GM12872 (cell line): ENCODE measurements at regions not wholly inside any gene's neighbourhood (a gene's known extent, or its start where the extent isn't known, plus 50 kb on each side); places are given as distances from the start of the nearest gene placed in this dataset.
A peak's percentile ranks its signal among the peaks of the same experiment; 100 is the strongest.

ENCODE experiments used
- TF ChIP-seq, protein P1 (sequence below): IDR thresholded peaks from 3 replicates; pipeline ENCODE4 v1.5.1; 2011; ENCODE audit warnings: low read depth, mild to moderate bottlenecking, low read length, moderate library complexity; ENCODE audit not compliant: insufficient read depth

DNA sequence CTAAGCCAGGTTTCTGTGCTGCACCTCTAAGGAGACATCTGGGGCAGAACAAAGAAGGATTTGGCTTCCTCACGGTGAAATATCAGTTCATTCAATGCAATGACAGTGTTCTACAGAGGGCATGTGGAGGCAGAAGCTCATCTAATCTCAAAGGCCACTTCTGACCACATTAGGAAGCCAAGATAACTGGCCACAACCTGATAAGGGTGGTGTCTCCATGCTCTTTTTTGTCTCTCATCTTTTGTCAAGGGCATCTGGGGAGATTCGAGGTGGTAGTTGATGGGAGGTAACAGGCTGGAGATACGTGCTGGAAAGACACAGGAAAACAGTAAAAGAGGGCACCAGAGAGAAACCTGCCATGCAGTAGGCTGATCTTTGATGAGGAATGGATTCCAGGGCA lies 303.9 kb downstream of the LRATD1 start:
- TF ChIP-seq, protein P1, sequence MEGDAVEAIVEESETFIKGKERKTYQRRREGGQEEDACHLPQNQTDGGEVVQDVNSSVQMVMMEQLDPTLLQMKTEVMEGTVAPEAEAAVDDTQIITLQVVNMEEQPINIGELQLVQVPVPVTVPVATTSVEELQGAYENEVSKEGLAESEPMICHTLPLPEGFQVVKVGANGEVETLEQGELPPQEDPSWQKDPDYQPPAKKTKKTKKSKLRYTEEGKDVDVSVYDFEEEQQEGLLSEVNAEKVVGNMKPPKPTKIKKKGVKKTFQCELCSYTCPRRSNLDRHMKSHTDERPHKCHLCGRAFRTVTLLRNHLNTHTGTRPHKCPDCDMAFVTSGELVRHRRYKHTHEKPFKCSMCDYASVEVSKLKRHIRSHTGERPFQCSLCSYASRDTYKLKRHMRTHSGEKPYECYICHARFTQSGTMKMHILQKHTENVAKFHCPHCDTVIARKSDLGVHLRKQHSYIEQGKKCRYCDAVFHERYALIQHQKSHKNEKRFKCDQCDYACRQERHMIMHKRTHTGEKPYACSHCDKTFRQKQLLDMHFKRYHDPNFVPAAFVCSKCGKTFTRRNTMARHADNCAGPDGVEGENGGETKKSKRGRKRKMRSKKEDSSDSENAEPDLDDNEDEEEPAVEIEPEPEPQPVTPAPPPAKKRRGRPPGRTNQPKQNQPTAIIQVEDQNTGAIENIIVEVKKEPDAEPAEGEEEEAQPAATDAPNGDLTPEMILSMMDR: no peak

DNA sequence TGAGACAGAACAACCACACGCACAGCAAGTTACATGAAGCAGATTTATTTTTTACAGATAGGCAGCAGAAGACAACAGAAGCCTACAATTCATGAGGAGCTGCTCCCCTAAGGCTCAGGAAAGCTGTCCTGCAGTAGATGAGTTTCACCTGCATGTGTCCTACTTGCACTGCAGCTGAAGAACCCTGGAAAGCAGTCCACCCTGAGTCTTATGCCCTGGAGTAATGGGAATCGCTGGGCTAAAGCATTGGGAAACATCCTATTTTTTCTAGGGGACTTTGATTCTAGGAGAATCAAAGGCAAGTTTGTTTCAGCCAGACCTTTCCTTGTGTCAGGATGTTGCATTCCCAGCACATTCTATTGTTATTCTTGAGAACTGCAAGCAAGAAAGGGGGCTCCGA lies 304.8 kb downstream of the LRATD1 start:
- TF ChIP-seq, protein P1: no peak

DNA sequence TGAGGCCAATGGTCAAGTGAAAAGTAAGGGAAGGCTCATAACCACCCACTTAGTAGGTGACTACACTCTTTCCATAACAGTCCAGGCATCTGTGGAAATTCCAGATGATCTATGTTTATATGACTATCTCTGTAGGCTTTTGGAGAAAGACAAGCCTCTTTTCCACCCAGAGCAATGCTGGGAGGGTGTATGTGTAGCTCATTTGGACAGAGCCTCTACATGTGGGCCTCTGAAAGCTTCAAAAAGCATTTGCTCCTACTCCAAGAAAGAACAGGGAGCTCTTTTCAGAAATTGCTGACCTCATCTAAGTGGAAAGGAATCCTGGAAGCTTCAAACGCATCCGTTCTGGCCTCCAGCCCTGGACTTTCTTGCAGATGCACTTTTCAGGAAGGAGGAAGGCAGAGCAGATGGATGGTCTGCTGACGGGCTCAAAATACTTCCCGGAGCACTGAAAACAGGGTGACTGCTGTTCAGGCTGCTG lies 308.7 kb downstream of the LRATD1 start:
- TF ChIP-seq, protein P1: no peak

DNA sequence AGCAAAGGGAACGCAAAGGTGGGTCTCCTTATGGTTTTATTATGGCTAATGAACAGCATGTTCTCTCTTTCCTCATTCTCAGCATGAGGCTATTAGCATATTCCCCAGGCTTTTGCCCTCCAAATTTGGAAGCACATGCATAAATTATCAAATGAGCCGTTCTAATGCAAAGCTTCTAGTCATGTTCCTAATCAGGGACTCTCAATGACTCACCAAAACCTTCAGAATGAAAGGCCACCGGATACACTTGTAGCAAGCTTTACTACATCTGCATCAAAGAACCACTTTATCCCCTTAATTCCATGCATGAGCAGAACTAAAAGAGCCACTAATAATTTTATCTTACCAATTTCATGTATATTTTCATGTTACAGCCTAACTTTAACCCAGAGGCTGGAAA lies 310.5 kb downstream of the LRATD1 start:
- TF ChIP-seq, protein P1: no peak

DNA sequence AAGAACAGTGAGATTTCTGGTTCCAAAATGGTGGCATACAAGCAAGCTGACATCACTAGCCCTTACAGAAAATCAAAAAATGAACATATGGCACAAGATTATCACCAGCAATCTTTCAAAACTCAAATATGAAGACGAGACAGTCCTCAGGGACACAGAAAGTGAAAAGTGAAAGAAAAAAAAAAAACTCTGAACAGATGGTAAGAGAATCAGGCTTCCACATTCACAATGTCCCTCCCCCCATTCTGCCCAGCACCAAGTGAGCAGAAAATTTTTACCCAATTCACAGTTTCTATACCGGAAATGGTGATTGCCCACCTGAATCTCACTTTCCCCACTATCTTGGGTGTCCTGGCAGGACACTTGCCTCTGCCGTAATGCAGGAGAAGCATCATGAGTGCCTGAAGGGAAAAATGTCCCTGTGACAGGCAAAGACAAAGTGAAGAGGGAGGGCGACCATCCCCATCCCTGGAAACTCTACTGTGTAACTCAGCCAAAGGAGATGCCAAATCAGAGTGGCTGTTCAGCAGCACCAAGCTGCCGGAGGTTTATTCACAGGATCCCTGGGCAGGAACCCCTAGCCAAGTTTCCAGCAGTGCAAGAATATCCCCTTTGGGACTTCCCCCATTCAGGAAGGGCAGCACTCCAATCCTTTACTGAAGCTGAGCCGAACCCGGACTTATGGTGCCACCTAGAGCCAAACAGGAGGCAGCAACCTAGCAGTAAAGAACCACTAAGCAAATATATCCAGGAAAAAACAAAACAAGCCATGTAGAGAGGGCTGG lies 312.2 kb downstream of the LRATD1 start:
- TF ChIP-seq, protein P1: peak; percentile 45; the same call in 2 of the 3 replicates

DNA sequence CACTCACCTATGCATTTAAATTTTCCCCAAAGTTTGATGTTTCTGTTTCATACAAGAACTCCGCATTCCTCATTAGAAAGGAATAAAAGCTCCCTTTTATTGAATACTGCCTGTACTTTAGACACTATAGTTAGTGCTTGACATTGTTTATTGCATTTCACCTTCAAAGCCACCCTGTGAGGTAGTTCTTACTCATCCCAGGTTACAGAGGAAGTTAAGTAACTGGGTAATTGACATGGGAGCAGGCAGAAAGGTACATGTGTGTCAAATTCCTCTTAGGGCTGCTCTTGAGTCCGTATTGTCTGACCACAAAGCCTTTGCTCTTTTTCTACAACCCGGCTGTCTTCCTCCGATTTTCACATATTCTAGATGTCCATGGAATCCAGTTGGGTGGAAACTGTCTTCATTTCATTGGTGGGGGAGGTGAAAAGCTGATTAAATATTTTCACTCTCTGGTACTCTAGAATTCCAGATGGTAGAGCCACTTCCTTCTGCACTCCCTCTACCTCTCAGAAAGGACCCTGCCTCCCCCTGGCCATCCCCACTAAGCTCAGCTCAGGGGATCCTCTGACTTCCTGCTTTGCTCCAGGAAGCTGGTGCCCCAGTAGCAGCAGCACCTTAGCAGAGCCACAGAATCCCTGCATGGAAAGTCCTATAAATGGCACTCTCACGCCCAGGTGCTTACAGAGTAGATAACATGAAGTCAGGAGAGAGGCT lies 319.2 kb downstream of the LRATD1 start:
- TF ChIP-seq, protein P1: no peak

DNA sequence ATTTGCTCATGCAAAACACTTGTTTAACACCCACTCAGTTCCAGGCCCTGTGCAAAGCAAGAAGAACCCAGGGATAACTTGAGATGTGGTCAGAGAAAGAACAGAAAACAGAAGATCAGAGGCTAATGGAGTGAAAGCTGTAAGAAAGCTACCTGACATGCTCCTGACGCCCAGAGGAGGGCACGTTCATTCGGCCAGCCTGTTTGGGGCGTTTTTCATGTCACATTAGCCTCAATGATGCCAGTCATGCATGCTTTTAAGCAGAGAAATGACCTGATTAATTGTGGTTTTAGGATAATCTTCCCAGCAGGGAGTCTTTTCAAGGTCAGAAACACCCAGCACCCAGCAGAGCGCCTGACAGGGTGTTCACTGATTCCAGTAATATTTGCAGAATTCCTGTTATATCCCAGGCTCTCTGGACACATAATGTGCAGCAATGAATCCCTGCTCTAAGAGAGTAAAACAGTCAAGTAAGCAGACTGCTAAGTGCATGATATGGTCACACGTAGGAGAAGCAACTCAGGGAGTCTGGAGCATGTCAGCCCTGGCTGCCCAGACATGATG lies 320.0 kb downstream of the LRATD1 start:
- TF ChIP-seq, protein P1: no peak
